Skeletal muscle tissue (tissue), 3 donors: ENCODE measurements at regions not wholly inside any gene's neighbourhood (a gene's known extent, or its start where the extent isn't known, plus 50 kb on each side); places are given as distances from the start of the nearest gene placed in this dataset.
"Not testable (repeated sequence)": the region's sequence is repeated elsewhere in the genome, so short reads cannot be mapped to it uniquely, and the experiment has no call there.

Source experiments
- H3K27ac ChIP-seq: one replicate; pipeline ENCODE4 v1.7.0; 2013; ENCODE audit warnings: mild to moderate bottlenecking, low read depth, low read length, inconsistent platforms
- H3K27me3 ChIP-seq, 3 donors: one replicate each; pipeline ENCODE4 v1.7.0; 2013; ENCODE audit warnings: low read length in 3 of 3; ENCODE audit not compliant: control insufficient read depth in 3 of 3, insufficient read depth in 3 of 3
- H3K36me3 ChIP-seq, 3 donors: one replicate each; pipeline ENCODE4 v1.7.0; 2013; ENCODE audit warnings: low read length in 3 of 3; ENCODE audit not compliant: control insufficient read depth in 3 of 3, insufficient read depth in 3 of 3
- H3K4me1 ChIP-seq, 3 donors: one replicate each; pipeline ENCODE4 v1.7.0; 2013; ENCODE audit warnings: low read length in 3 of 3, mild to moderate bottlenecking in 3 of 3; ENCODE audit not compliant: control insufficient read depth in 3 of 3, insufficient read depth in 3 of 3
- H3K4me3 ChIP-seq, 3 donors: one replicate each; pipeline ENCODE4 v1.7.0; 2013; ENCODE audit warnings: low read length in 3 of 3
- H3K9ac ChIP-seq, 3 donors: one replicate each; pipeline ENCODE4 v1.7.0; 2013; ENCODE audit warnings: low read length in 3 of 3, mild to moderate bottlenecking in 3 of 3, moderate library complexity in 2 of 3, low read depth in 1 of 3
- H3K9me3 ChIP-seq, 3 donors: one replicate each; pipeline ENCODE4 v1.7.0; 2013; ENCODE audit warnings: low read length in 3 of 3; ENCODE audit not compliant: control insufficient read depth in 3 of 3
- donor health status: Osteomylitis.

GRCh38 chr1:234888247-234888646, 240.4 kb downstream of the TOMM20 start:
- H3K9me3 ChIP-seq, H3K9ac ChIP-seq, H3K4me3 ChIP-seq, H3K27me3 ChIP-seq, H3K36me3 ChIP-seq: not testable (repeated sequence)
- H3K4me1 ChIP-seq: peaks cover 39 to 46% (median 43%) of the 10 kb centered on the region in 3 donors
- peak overlapping the region; percentile 98 for H3K27ac ChIP-seq

- no peaks in the 10 kb centered on the region for H3K36me3 ChIP-seq
- H3K9ac ChIP-seq: peak overlapping the region; percentile 80 to 81 (median 80)
- H3K9me3 ChIP-seq: no peaks in the 10 kb centered on the region
- H3K27me3 ChIP-seq: no peaks in the 10 kb centered on the region
- H3K4me1 ChIP-seq: peaks cover 36 to 42% (median 42%) of the 10 kb centered on the region in 3 donors
- H3K27ac ChIP-seq: peak overlapping the region; percentile 98
- peak overlapping the region; percentile 54 to 62 (median 60) for H3K4me3 ChIP-seq
Observed at GRCh38 chr1:234887016-234887900, 241.4 kb downstream of the TOMM20 start.

GRCh38 chr1:234886081-234886984, 242.3 kb downstream of the TOMM20 start:
- H3K4me1 ChIP-seq: peaks cover 36 to 42% (median 42%) of the 10 kb centered on the region in 3 donors
- H3K36me3 ChIP-seq: no peaks in the 10 kb centered on the region
- peak overlapping the region; percentile 80 to 87 (median 81) for H3K9ac ChIP-seq
- no peaks in the 10 kb centered on the region for H3K27me3 ChIP-seq
- no peaks in the 10 kb centered on the region for H3K9me3 ChIP-seq
- H3K27ac ChIP-seq: peak overlapping the region; percentile 98
- H3K4me3 ChIP-seq: peak overlapping the region; percentile 54 to 62 (median 60)

GRCh38 chr1:234885601-234886000, 243.0 kb downstream of the TOMM20 start:
- no peaks in the 10 kb centered on the region for H3K36me3 ChIP-seq
- H3K4me1 ChIP-seq: peaks cover 36 to 42% (median 42%) of the 10 kb centered on the region in 3 donors
- H3K9me3 ChIP-seq: no peaks in the 10 kb centered on the region
- no peaks in the 10 kb centered on the region for H3K27me3 ChIP-seq
- H3K27ac ChIP-seq: peak overlapping the region; percentile 98
- H3K9ac ChIP-seq: peak overlapping the region; percentile 69 to 87 (median 76)
- H3K4me3 ChIP-seq: peak overlapping the region in 2 of 3 donors; percentile 18 to 54

GRCh38 chr1:234884701-234885100, 243.9 kb downstream of the TOMM20 start:
- Histone ChIP-seq H3K27ac (peak overlapping the region; percentile 98), H3K4me3 (peak overlapping the region in 1 of 3 donors; percentile 41), H3K27me3 (no peaks in the 10 kb centered on the region), H3K9me3 (no peaks in the 10 kb centered on the region), H3K9ac (peak overlapping the region in 1 of 3 donors; percentile 69), H3K36me3 (no peaks in the 10 kb centered on the region), H3K4me1 (peaks cover 39 to 45% (median 44%) of the 10 kb centered on the region in 3 donors)

- Histone ChIP-seq H3K9ac (peak overlapping the region in 1 of 3 donors; percentile 69), H3K27me3 (no peaks in the 10 kb centered on the region), H3K4me3 (no peak overlapping the region), H3K9me3 (no peaks in the 10 kb centered on the region), H3K4me1 (peaks cover 43 to 52% (median 50%) of the 10 kb centered on the region in 3 donors), H3K36me3 (no peaks in the 10 kb centered on the region), H3K27ac (peak overlapping the region; percentile 98)
Observed at GRCh38 chr1:234884006-234884405, 244.6 kb downstream of the TOMM20 start.

GRCh38 chr1:234882898-234883297, 245.7 kb downstream of the TOMM20 start:
- H3K4me1 ChIP-seq: peaks cover 45 to 52% (median 50%) of the 10 kb centered on the region in 3 donors
- H3K4me3 ChIP-seq: no peak overlapping the region
- no peak overlapping the region for H3K27ac ChIP-seq
- no peaks in the 10 kb centered on the region for H3K36me3 ChIP-seq
- no peaks in the 10 kb centered on the region for H3K9me3 ChIP-seq
- H3K27me3 ChIP-seq: no peaks in the 10 kb centered on the region
- no peak overlapping the region for H3K9ac ChIP-seq

- H3K9ac ChIP-seq: no peak overlapping the region
- H3K27me3 ChIP-seq: no peaks in the 10 kb centered on the region
- H3K9me3 ChIP-seq: no peaks in the 10 kb centered on the region
- H3K4me3 ChIP-seq: no peak overlapping the region
- peaks cover 40 to 45% (median 42%) of the 10 kb centered on the region in 3 donors for H3K4me1 ChIP-seq
- H3K27ac ChIP-seq: no peak overlapping the region
- no peaks in the 10 kb centered on the region for H3K36me3 ChIP-seq
Observed at GRCh38 chr1:234881893-234882771, 246.5 kb downstream of the TOMM20 start.
